Ascending aorta (tissue), 2 donors: ENCODE measurements at regions not wholly inside any gene's neighbourhood (a gene's known extent, or its start where the extent isn't known, plus 50 kb on each side); places are given as distances from the start of the nearest gene placed in this dataset.
"Not testable (repeated sequence)": the region's sequence is repeated elsewhere in the genome, so short reads cannot be mapped to it uniquely, and the experiment has no call there.

Experiments used
- DNase-seq, 2 donors: peaks; one replicate each; pipeline ENCODE4 v3.0.0-alpha.2; 2019; ENCODE audit warnings: low spot score in 2 of 2
- H3K27ac ChIP-seq, 2 donors: fragments of 200-600 bp; sonication (generic); one replicate each; pipeline ENCODE4 v1.5.1; 2016 to 2017; ENCODE audit warnings: mild to moderate bottlenecking in 1 of 2
- H3K27me3 ChIP-seq: fragments of 200-600 bp; sonication (generic); one replicate; pipeline ENCODE4 v1.5.1; 2017
- H3K36me3 ChIP-seq, 2 donors: fragments of 200-600 bp; sonication (generic); one replicate each; pipeline ENCODE4 v1.5.1; 2016
- H3K4me1 ChIP-seq, 2 donors: fragments of 200-600 bp; sonication (generic); one replicate each; pipeline ENCODE4 v1.5.1; 2016 to 2017; ENCODE audit warnings: mild to moderate bottlenecking in 1 of 2
- H3K4me3 ChIP-seq, 2 donors: fragments of 200-600 bp; sonication (generic); one replicate each; pipeline ENCODE4 v1.5.1; 2016 to 2017; ENCODE audit warnings: mild to moderate bottlenecking in 1 of 2
- H3K9me3 ChIP-seq, 2 donors: fragments of 200-600 bp; sonication (generic); one replicate each; pipeline ENCODE4 v1.5.1; 2016
- CTCF ChIP-seq, 3 experiments: fragments of 200-600 bp in 2 of 3; fragments of 450-650 bp in 1 of 3; sonication (generic) in 2 of 3; IDR thresholded peaks; one replicate each; pipeline ENCODE4 v1.5.1; 2016 to 2019; ENCODE audit warnings: antibody characterized with exemption in 3 of 3, mild to moderate bottlenecking in 1 of 3, moderate library complexity in 1 of 3
- intact Hi-C: fragments of 100-400 bp; cut with DNase I; formaldehyde crosslinking; loops from one replicate; pipeline ENCODE4 v1.15.1; 2023

GRCh38 chr2:82752396-82752795, 1706.7 kb downstream of the SUCLG1 start:
- no peak for TF ChIP-seq CTCF (IDR thresholded peaks at IDR 0.05)
- DNase-seq, result no peak

GRCh38 chr2:82748653-82749052, 1710.4 kb downstream of the SUCLG1 start:
- no peak for DNase-seq
- no peak for TF ChIP-seq CTCF (IDR thresholded peaks at IDR 0.05)
- no peak overlapping the region for H3K27ac ChIP-seq
- no peaks in the 10 kb centered on the region for H3K36me3 ChIP-seq
- H3K9me3 ChIP-seq, result peaks cover 0 to 9% of the 10 kb centered on the region in 2 donors
- H3K4me1 ChIP-seq, result no peaks in the 10 kb centered on the region
- intact Hi-C loops, result no loop called here
- no peak overlapping the region for H3K4me3 ChIP-seq
- H3K27me3 ChIP-seq, result no peaks in the 10 kb centered on the region

More at GRCh38 chr2:82752396-82752795, 1706.7 kb downstream of the SUCLG1 start:
- intact Hi-C loops, result no loop called here
- H3K4me3 ChIP-seq, result no peak overlapping the region
- H3K27ac ChIP-seq, result no peak overlapping the region
- no peaks in the 10 kb centered on the region for H3K4me1 ChIP-seq
- no peaks in the 10 kb centered on the region for H3K36me3 ChIP-seq
- no peaks in the 10 kb centered on the region for H3K27me3 ChIP-seq
- H3K9me3 ChIP-seq, result peaks cover 0 to 9% of the 10 kb centered on the region in 2 donors

GRCh38 chr2:82740527-82740926, 1718.6 kb downstream of the SUCLG1 start:
- no peaks in the 10 kb centered on the region for H3K4me1 ChIP-seq
- no peak for DNase-seq
- TF ChIP-seq CTCF (IDR thresholded peaks at IDR 0.05), result no peak
- H3K27ac ChIP-seq, result no peak overlapping the region
- no peak overlapping the region for H3K4me3 ChIP-seq
- H3K27me3 ChIP-seq, result no peaks in the 10 kb centered on the region
- H3K36me3 ChIP-seq, result no peaks in the 10 kb centered on the region
- H3K9me3 ChIP-seq, result no peaks in the 10 kb centered on the region
- intact Hi-C loops, result no loop called here

- not testable (repeated sequence) for DNase-seq, H3K4me3 ChIP-seq
Observed at GRCh38 chr2:82737965-82738364, 1721.1 kb downstream of the SUCLG1 start.

GRCh38 chr2:82735336-82735735, 1723.7 kb downstream of the SUCLG1 start:
- no peaks in the 10 kb centered on the region for H3K36me3 ChIP-seq
- H3K27me3 ChIP-seq, result no peaks in the 10 kb centered on the region
- intact Hi-C loops, result no loop called here
- no peak for DNase-seq
- H3K4me3 ChIP-seq, result no peak overlapping the region
- no peak for TF ChIP-seq CTCF (IDR thresholded peaks at IDR 0.05)
- no peak overlapping the region for H3K27ac ChIP-seq
- no peaks in the 10 kb centered on the region for H3K4me1 ChIP-seq
- no peaks in the 10 kb centered on the region for H3K9me3 ChIP-seq

More at GRCh38 chr2:82737965-82738364, 1721.1 kb downstream of the SUCLG1 start:
- H3K4me1 ChIP-seq, H3K27me3 ChIP-seq, intact Hi-C loops, H3K9me3 ChIP-seq, H3K27ac ChIP-seq, H3K36me3 ChIP-seq: not testable (repeated sequence)

GRCh38 chr2:82731824-82732223, 1727.3 kb downstream of the SUCLG1 start:
- Histone ChIP-seq H3K4me3 (no peak overlapping the region), H3K4me1 (no peaks in the 10 kb centered on the region), H3K36me3 (no peaks in the 10 kb centered on the region), H3K27me3 (no peaks in the 10 kb centered on the region), H3K27ac (no peak overlapping the region), H3K9me3 (no peaks in the 10 kb centered on the region)
- intact Hi-C loops, result no loop called here
- TF ChIP-seq CTCF (IDR thresholded peaks at IDR 0.05), result no peak
- DNase-seq, result no peak
